Activated CD4-positive, alpha-beta T cell treated with anti-CD3 and anti-CD28 coated beads for 24 hours (primary cell): ENCODE measurements at regions not wholly inside any gene's neighbourhood (a gene's known extent, or its start where the extent isn't known, plus 50 kb on each side); places are given as distances from the start of the nearest gene placed in this dataset.
"Not testable (repeated sequence)": the region's sequence is repeated elsewhere in the genome, so short reads cannot be mapped to it uniquely, and the experiment has no call there.

ENCODE experiments used
- DNase-seq, 2 donors: peaks; one replicate each; pipeline ENCODE4 v3.0.0-alpha.2; 2020; ENCODE audit warnings: low read depth in 2 of 2

DNA sequence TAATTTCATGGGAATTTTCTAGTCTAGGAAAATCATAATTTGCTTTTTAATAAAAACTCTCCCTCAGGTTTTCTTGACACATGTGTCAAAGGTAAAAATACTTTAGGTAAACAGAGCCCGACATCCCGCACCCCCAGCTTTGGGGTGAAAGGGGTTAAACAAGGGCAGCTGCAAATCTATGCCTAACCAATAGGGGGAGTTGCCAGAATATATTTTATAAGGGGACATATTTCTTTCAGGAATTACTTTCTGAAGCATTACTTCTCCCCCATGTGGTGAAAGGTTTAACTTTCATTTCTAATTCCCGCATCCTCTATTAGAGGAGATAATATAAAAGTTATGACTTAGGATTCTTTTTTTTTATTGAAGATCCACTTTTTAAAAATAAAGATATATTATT lies 53.9 kb upstream of the HEPH start:
- DNase-seq: peak in 1 of 2 donors; percentile 0

- not testable (repeated sequence) for DNase-seq
Observed at GRCh38 chrX:66107860-66108259, 56.2 kb upstream of the HEPH start.

GRCh38 chrX:66102398-66102797 lies 61.6 kb upstream of the HEPH start:
- not testable (repeated sequence) for DNase-seq

GRCh38 chrX:66098162-66098561 lies 58.3 kb upstream of the VSIG4 start:
- DNase-seq: no peak

- not testable (repeated sequence) for DNase-seq
Observed at GRCh38 chrX:66096987-66097386, 57.1 kb upstream of the VSIG4 start.

- DNase-seq: not testable (repeated sequence)
Observed at GRCh38 chrX:66090004-66090403, 50.1 kb upstream of the VSIG4 start.
